MM.1S (cell line): ENCODE measurements at regions not wholly inside any gene's neighbourhood (a gene's known extent, or its start where the extent isn't known, plus 50 kb on each side); places are given as distances from the start of the nearest gene placed in this dataset.

Source experiments
- EZH2 ChIP-seq: fragments of 300-600 bp; sonication (generic); optimal IDR thresholded peaks from 2 replicates; pipeline ENCODE3; 2017; ENCODE audit warnings: low read depth, mild to moderate bottlenecking, antibody characterized with exemption, low read length, mixed read lengths
- EZH2phosphoT487 ChIP-seq: fragments of 300-600 bp; sonication (generic); IDR thresholded peaks from 2 replicates; pipeline ENCODE4 v1.6.1; 2018; ENCODE audit warnings: antibody characterized with exemption, low read length
- TF ChIP-seq, protein P1 (sequence below): fragments of 300-600 bp; sonication (generic); IDR thresholded peaks from 2 replicates; pipeline ENCODE4 v1.5.1; 2016; ENCODE audit warnings: antibody characterized with exemption, low read length, mixed read lengths

- TF ChIP-seq, protein P1, sequence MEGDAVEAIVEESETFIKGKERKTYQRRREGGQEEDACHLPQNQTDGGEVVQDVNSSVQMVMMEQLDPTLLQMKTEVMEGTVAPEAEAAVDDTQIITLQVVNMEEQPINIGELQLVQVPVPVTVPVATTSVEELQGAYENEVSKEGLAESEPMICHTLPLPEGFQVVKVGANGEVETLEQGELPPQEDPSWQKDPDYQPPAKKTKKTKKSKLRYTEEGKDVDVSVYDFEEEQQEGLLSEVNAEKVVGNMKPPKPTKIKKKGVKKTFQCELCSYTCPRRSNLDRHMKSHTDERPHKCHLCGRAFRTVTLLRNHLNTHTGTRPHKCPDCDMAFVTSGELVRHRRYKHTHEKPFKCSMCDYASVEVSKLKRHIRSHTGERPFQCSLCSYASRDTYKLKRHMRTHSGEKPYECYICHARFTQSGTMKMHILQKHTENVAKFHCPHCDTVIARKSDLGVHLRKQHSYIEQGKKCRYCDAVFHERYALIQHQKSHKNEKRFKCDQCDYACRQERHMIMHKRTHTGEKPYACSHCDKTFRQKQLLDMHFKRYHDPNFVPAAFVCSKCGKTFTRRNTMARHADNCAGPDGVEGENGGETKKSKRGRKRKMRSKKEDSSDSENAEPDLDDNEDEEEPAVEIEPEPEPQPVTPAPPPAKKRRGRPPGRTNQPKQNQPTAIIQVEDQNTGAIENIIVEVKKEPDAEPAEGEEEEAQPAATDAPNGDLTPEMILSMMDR: no peak
- TF ChIP-seq EZH2 (no peak), EZH2phosphoT487 (no peak)
Measured at GRCh38 chr12:77722536-77722935, 108.2 kb upstream of the NAV3 start.
